ENCODE measurements at regions not wholly inside any gene's neighbourhood (a gene's known extent, or its start where the extent isn't known, plus 50 kb on each side); places are given as distances from the start of the nearest gene placed in this dataset.
"Not testable (repeated sequence)": the region's sequence is repeated elsewhere in the genome, so short reads cannot be mapped to it uniquely, and the experiment has no call there.

DNA sequence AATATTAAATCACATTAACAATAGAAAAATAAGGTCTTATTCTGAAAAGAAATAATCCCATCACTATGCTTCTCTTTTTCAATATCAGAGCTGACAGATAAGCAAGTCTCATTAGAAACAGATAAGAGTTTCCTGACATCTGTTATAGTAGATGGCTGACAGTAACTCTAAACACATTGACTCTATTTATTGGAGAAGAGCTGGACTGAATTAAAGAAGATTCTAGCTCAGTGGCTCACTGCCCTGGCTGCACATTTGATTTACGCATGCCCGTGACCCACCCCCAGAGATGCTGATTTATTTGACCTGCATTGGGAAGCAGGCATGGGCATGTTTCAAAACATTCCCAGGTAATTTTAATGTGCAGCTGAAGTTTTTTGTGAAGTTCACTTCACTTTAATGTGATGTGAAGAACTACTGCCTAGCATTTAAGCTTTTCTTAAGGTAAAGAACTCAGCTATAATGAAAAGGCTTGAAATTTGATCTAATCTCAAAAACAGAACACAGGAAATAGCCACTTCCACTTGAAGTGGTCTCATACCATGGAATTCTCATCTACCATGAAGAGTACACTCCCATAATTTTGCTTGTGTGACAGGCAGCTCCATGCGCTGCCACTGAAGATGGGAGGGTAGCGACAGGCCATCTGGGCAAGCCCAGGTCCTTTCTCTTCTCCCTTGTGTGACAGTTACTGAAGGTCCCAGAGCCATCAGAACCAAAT is 162.3 kb downstream of the TPBG start:
- Histone ChIP-seq H3K4me3 (no peak overlapping the region), H3K9me3 (no peaks in the 10 kb centered on the region), H3K27ac (no peak overlapping the region), H3K4me1 (no peaks in the 10 kb centered on the region), H3K36me3 (no peaks in the 10 kb centered on the region), H3K27me3 (no peaks in the 10 kb centered on the region)
- TF ChIP-seq, protein P1, sequence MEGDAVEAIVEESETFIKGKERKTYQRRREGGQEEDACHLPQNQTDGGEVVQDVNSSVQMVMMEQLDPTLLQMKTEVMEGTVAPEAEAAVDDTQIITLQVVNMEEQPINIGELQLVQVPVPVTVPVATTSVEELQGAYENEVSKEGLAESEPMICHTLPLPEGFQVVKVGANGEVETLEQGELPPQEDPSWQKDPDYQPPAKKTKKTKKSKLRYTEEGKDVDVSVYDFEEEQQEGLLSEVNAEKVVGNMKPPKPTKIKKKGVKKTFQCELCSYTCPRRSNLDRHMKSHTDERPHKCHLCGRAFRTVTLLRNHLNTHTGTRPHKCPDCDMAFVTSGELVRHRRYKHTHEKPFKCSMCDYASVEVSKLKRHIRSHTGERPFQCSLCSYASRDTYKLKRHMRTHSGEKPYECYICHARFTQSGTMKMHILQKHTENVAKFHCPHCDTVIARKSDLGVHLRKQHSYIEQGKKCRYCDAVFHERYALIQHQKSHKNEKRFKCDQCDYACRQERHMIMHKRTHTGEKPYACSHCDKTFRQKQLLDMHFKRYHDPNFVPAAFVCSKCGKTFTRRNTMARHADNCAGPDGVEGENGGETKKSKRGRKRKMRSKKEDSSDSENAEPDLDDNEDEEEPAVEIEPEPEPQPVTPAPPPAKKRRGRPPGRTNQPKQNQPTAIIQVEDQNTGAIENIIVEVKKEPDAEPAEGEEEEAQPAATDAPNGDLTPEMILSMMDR (IDR thresholded peaks at IDR 0.05), result no peak
- intact Hi-C loops (cut with DNase I), result no loop called here
- no peak for DNase-seq
- no peak for ATAC-seq

DNA sequence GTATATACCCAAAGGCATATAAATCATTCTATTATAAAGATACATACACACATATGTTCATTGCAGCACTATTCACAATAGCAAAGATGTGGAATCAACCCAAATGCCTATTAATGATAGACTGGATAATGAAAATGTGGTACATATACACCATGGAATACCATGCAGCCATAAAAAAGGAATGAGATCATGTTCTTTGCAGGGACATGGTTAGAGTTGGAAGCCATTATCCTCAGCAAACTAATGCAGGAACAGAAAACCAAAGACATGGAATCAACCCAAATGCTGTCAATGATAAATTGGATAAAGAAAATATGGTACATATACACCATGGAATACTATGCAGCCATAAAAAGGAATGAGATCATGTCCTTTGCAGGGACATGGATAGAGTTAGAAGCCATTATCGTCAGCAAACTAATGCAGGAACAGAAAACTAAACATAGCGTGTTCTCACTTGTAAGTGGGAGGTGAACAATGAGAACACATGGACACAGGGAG is 166.4 kb downstream of the TPBG start:
- H3K27ac ChIP-seq; H3K36me3 ChIP-seq; ATAC-seq; H3K27me3 ChIP-seq; H3K4me1 ChIP-seq; DNase-seq; H3K9me3 ChIP-seq; intact Hi-C loops (cut with DNase I); H3K4me3 ChIP-seq: not testable (repeated sequence)

GRCh38 chr6:82534876-82535275 is 171.3 kb downstream of the TPBG start:
- no peak for ATAC-seq

DNA sequence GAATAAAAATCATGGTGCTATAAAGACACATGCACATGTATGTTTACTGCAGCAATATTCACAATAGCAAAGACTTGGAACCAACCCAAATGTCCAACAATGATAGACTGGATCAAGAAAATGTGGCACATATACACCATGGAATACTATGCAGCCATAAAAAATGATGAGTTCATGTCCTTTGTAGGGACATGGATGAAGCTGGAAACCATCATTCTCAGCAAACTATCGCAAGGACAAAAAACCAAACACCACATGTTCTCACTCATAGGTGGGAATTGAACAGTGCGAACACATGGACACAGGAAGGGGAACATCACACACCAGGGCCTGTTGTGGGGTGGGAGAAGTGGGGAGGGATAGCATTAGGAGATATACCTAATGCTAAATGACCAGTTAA is 185.9 kb downstream of the TPBG start:
- H3K27ac ChIP-seq; H3K4me1 ChIP-seq; H3K4me3 ChIP-seq; ATAC-seq; intact Hi-C loops (cut with DNase I); DNase-seq; H3K9me3 ChIP-seq; H3K36me3 ChIP-seq; H3K27me3 ChIP-seq: not testable (repeated sequence)

More at GRCh38 chr6:82534876-82535275, 171.3 kb downstream of the TPBG start:
- Histone ChIP-seq H3K4me1 (no peaks in the 10 kb centered on the region), H3K27ac (no peak overlapping the region), H3K36me3 (no peaks in the 10 kb centered on the region), H3K4me3 (no peak overlapping the region), H3K9me3 (no peaks in the 10 kb centered on the region), H3K27me3 (no peaks in the 10 kb centered on the region)
- TF ChIP-seq, protein P1 (IDR thresholded peaks at IDR 0.05), result no peak
- DNase-seq, result no peak
- intact Hi-C loops (cut with DNase I), result no loop called here

DNA sequence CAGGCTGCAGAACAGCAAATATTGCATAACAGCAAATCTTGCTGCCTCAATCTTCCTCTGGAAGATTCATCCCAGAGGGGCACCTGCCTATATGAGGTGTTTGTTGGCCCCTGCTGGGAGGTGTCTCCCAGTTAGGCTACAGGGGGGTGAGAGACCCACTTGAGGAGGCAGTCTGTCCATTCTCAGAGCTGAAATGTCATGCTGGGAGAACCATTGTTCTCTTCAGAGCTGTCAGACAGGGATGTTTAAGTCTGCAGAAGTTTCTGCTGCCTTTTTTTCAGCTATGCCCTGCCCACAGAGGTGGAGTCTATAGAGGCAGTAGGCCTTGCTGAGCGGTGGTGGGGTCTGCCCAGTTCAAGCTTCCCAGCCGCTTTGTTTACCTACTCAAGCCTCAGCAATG is 187.7 kb downstream of the TPBG start:
- H3K9me3 ChIP-seq; H3K4me1 ChIP-seq; ATAC-seq; H3K36me3 ChIP-seq; H3K4me3 ChIP-seq; DNase-seq; H3K27me3 ChIP-seq; H3K27ac ChIP-seq; intact Hi-C loops (cut with DNase I): not testable (repeated sequence)

DNA sequence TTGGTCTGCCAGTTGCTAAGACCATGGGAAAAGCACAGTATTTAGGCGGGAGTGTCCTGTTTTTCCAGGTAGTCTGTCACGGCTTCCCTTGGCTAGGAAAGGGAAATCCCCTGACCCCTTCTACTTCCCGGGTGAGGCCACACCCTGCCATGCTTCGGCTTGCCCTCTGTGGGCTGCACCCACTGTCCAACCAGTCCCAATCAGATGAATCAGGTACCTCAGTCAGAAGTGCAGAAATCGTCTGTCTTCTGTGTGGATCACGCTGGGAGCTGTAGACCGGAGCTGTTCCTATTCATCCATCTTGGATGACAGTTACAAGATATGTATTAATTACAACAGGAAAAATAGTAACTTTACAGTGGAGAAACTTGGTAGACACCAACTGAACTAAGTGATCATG is 188.2 kb downstream of the TPBG start:
- no peaks in the 10 kb centered on the region for H3K9me3 ChIP-seq
- no peaks in the 10 kb centered on the region for H3K27me3 ChIP-seq
- intact Hi-C loops (cut with DNase I), result no loop called here
- H3K4me3 ChIP-seq, result no peak overlapping the region
- H3K27ac ChIP-seq, result no peak overlapping the region
- ATAC-seq, result no peak
- no peaks in the 10 kb centered on the region for H3K36me3 ChIP-seq
- DNase-seq, result no peak
- TF ChIP-seq, protein P1 (IDR thresholded peaks at IDR 0.05), result no peak
- no peaks in the 10 kb centered on the region for H3K4me1 ChIP-seq

DNA sequence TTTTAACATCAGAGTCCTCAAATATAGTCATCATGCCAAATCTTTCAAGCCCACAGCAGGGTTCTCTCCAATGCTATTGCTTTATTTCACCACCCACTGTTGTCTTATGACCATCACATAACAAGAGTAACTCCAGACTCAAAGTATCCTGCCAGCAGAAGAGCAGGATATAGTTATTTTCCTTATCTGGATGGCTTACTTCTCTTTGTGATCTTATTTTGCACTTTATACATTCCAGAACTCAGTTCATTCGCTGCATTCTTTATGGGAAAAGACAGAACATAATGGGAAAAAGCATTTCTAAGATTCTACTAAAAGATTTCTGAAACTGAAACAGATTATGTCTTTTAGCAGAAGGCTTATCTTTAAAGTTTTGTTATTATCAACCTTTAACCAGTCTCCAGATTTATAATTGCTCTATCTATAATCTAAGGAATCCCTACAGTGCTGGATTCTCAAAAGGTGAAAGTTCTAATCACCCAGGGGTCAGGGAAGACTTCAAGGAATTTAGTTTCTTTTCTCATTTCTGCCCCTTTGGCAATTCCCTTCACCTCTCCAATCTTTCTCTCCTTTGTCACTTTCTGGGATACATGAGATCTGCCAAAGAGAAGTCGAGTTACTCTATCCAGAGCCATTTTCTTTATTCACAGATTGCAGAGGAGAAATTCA is 190.4 kb downstream of the TPBG start:
- no peak for ATAC-seq
- intact Hi-C loops (cut with DNase I), result no loop called here
- TF ChIP-seq, protein P1 (IDR thresholded peaks at IDR 0.05), result no peak
- Histone ChIP-seq H3K4me1 (no peaks in the 10 kb centered on the region), H3K27ac (no peak overlapping the region), H3K27me3 (no peaks in the 10 kb centered on the region), H3K36me3 (no peaks in the 10 kb centered on the region), H3K9me3 (no peaks in the 10 kb centered on the region), H3K4me3 (no peak overlapping the region)
- no peak for DNase-seq
